ENCODE measurements at regions not wholly inside any gene's neighbourhood (a gene's known extent, or its start where the extent isn't known, plus 50 kb on each side); places are given as distances from the start of the nearest gene placed in this dataset.

- no peaks in the 10 kb centered on the region for H3K9me3 ChIP-seq (ENCODE audit: control insufficient read depth in 2 of 2, low read length in 2 of 2)
- no peaks in the 10 kb centered on the region for H3K36me3 ChIP-seq (ENCODE audit: control insufficient read depth in 2 of 2, insufficient read depth in 2 of 2, low read length in 2 of 2)
- H3K9ac ChIP-seq (ENCODE audit: low read depth in 1 of 2, low read length in 2 of 2) = no peak overlapping the region
- no peak overlapping the region for H3K4me3 ChIP-seq (ENCODE audit: low read length in 2 of 2)
- no peak overlapping the region for H3K27ac ChIP-seq (ENCODE audit: low read depth in 2 of 2, low read length in 2 of 2)
- no peaks in the 10 kb centered on the region for H3K4me1 ChIP-seq (ENCODE audit: control insufficient read depth in 2 of 2, insufficient read depth in 2 of 2, low read length in 2 of 2)
- no peaks in the 10 kb centered on the region for H3K27me3 ChIP-seq (ENCODE audit: control insufficient read depth in 2 of 2, insufficient read depth in 2 of 2, low read length in 2 of 2)
These were observed 692.8 kb upstream of the LRRN3 start for GRCh38 chr7:110397927-110398660.

GRCh38 chr7:110399421-110399820 is 691.5 kb upstream of the LRRN3 start:
- H3K9me3 ChIP-seq (ENCODE audit: control insufficient read depth in 2 of 2, low read length in 2 of 2) = no peaks in the 10 kb centered on the region
- no peak overlapping the region for H3K4me3 ChIP-seq (ENCODE audit: low read length in 2 of 2)
- no peaks in the 10 kb centered on the region for H3K36me3 ChIP-seq (ENCODE audit: control insufficient read depth in 2 of 2, insufficient read depth in 2 of 2, low read length in 2 of 2)
- H3K9ac ChIP-seq (ENCODE audit: low read depth in 1 of 2, low read length in 2 of 2) = no peak overlapping the region
- H3K27ac ChIP-seq (ENCODE audit: low read depth in 2 of 2, low read length in 2 of 2) = no peak overlapping the region
- no peaks in the 10 kb centered on the region for H3K4me1 ChIP-seq (ENCODE audit: control insufficient read depth in 2 of 2, insufficient read depth in 2 of 2, low read length in 2 of 2)
- no peaks in the 10 kb centered on the region for H3K27me3 ChIP-seq (ENCODE audit: control insufficient read depth in 2 of 2, insufficient read depth in 2 of 2, low read length in 2 of 2)

- no peaks in the 10 kb centered on the region for H3K27me3 ChIP-seq (ENCODE audit: control insufficient read depth in 2 of 2, insufficient read depth in 2 of 2, low read length in 2 of 2)
- no peaks in the 10 kb centered on the region for H3K36me3 ChIP-seq (ENCODE audit: control insufficient read depth in 2 of 2, insufficient read depth in 2 of 2, low read length in 2 of 2)
- H3K27ac ChIP-seq (ENCODE audit: low read depth in 2 of 2, low read length in 2 of 2) = no peak overlapping the region
- no peak overlapping the region for H3K4me3 ChIP-seq (ENCODE audit: low read length in 2 of 2)
- H3K9me3 ChIP-seq (ENCODE audit: control insufficient read depth in 2 of 2, low read length in 2 of 2) = no peaks in the 10 kb centered on the region
- no peaks in the 10 kb centered on the region for H3K4me1 ChIP-seq (ENCODE audit: control insufficient read depth in 2 of 2, insufficient read depth in 2 of 2, low read length in 2 of 2)
- no peak overlapping the region for H3K9ac ChIP-seq (ENCODE audit: low read depth in 1 of 2, low read length in 2 of 2)
These were observed 690.5 kb upstream of the LRRN3 start for GRCh38 chr7:110400411-110400810.

- Histone ChIP-seq H3K27me3 (ENCODE audit: control insufficient read depth in 2 of 2, insufficient read depth in 2 of 2, low read length in 2 of 2) (no peaks in the 10 kb centered on the region), H3K36me3 (ENCODE audit: control insufficient read depth in 2 of 2, insufficient read depth in 2 of 2, low read length in 2 of 2) (no peaks in the 10 kb centered on the region), H3K9me3 (ENCODE audit: control insufficient read depth in 2 of 2, low read length in 2 of 2) (no peaks in the 10 kb centered on the region), H3K27ac (ENCODE audit: low read depth in 2 of 2, low read length in 2 of 2) (no peak overlapping the region), H3K9ac (ENCODE audit: low read depth in 1 of 2, low read length in 2 of 2) (no peak overlapping the region), H3K4me3 (ENCODE audit: low read length in 2 of 2) (no peak overlapping the region), H3K4me1 (ENCODE audit: control insufficient read depth in 2 of 2, insufficient read depth in 2 of 2, low read length in 2 of 2) (no peaks in the 10 kb centered on the region)
These were observed 683.7 kb upstream of the LRRN3 start for GRCh38 chr7:110407242-110407641.

GRCh38 chr7:110407706-110408105 is 683.2 kb upstream of the LRRN3 start:
- H3K9ac ChIP-seq (ENCODE audit: low read depth in 1 of 2, low read length in 2 of 2) = no peak overlapping the region

GRCh38 chr7:110412614-110413013 is 678.3 kb upstream of the LRRN3 start:
- Histone ChIP-seq H3K9me3 (ENCODE audit: control insufficient read depth in 2 of 2, low read length in 2 of 2) (no peaks in the 10 kb centered on the region), H3K4me3 (ENCODE audit: low read length in 2 of 2) (no peak overlapping the region), H3K4me1 (ENCODE audit: control insufficient read depth in 2 of 2, insufficient read depth in 2 of 2, low read length in 2 of 2) (no peaks in the 10 kb centered on the region), H3K27me3 (ENCODE audit: control insufficient read depth in 2 of 2, insufficient read depth in 2 of 2, low read length in 2 of 2) (no peaks in the 10 kb centered on the region), H3K9ac (ENCODE audit: low read depth in 1 of 2, low read length in 2 of 2) (no peak overlapping the region), H3K36me3 (ENCODE audit: control insufficient read depth in 2 of 2, insufficient read depth in 2 of 2, low read length in 2 of 2) (no peaks in the 10 kb centered on the region), H3K27ac (ENCODE audit: low read depth in 2 of 2, low read length in 2 of 2) (no peak overlapping the region)

More at GRCh38 chr7:110407706-110408105, 683.2 kb upstream of the LRRN3 start:
- Histone ChIP-seq H3K4me3 (ENCODE audit: low read length in 2 of 2) (no peak overlapping the region), H3K27ac (ENCODE audit: low read depth in 2 of 2, low read length in 2 of 2) (no peak overlapping the region), H3K27me3 (ENCODE audit: control insufficient read depth in 2 of 2, insufficient read depth in 2 of 2, low read length in 2 of 2) (no peaks in the 10 kb centered on the region), H3K36me3 (ENCODE audit: control insufficient read depth in 2 of 2, insufficient read depth in 2 of 2, low read length in 2 of 2) (no peaks in the 10 kb centered on the region), H3K9me3 (ENCODE audit: control insufficient read depth in 2 of 2, low read length in 2 of 2) (no peaks in the 10 kb centered on the region), H3K4me1 (ENCODE audit: control insufficient read depth in 2 of 2, insufficient read depth in 2 of 2, low read length in 2 of 2) (no peaks in the 10 kb centered on the region)

GRCh38 chr7:110413038-110413437 is 677.9 kb upstream of the LRRN3 start:
- H3K27me3 ChIP-seq (ENCODE audit: control insufficient read depth in 2 of 2, insufficient read depth in 2 of 2, low read length in 2 of 2) = no peaks in the 10 kb centered on the region
- H3K9me3 ChIP-seq (ENCODE audit: control insufficient read depth in 2 of 2, low read length in 2 of 2) = no peaks in the 10 kb centered on the region
- no peak overlapping the region for H3K4me3 ChIP-seq (ENCODE audit: low read length in 2 of 2)
- no peaks in the 10 kb centered on the region for H3K36me3 ChIP-seq (ENCODE audit: control insufficient read depth in 2 of 2, insufficient read depth in 2 of 2, low read length in 2 of 2)
- no peak overlapping the region for H3K9ac ChIP-seq (ENCODE audit: low read depth in 1 of 2, low read length in 2 of 2)
- no peak overlapping the region for H3K27ac ChIP-seq (ENCODE audit: low read depth in 2 of 2, low read length in 2 of 2)
- H3K4me1 ChIP-seq (ENCODE audit: control insufficient read depth in 2 of 2, insufficient read depth in 2 of 2, low read length in 2 of 2) = no peaks in the 10 kb centered on the region

GRCh38 chr7:110417611-110418010 is 673.3 kb upstream of the LRRN3 start:
- no peak overlapping the region for H3K9ac ChIP-seq (ENCODE audit: low read depth in 1 of 2, low read length in 2 of 2)
- no peak overlapping the region for H3K4me3 ChIP-seq (ENCODE audit: low read length in 2 of 2)
- no peaks in the 10 kb centered on the region for H3K9me3 ChIP-seq (ENCODE audit: control insufficient read depth in 2 of 2, low read length in 2 of 2)
- no peaks in the 10 kb centered on the region for H3K36me3 ChIP-seq (ENCODE audit: control insufficient read depth in 2 of 2, insufficient read depth in 2 of 2, low read length in 2 of 2)
- no peak overlapping the region for H3K27ac ChIP-seq (ENCODE audit: low read depth in 2 of 2, low read length in 2 of 2)
- H3K27me3 ChIP-seq (ENCODE audit: control insufficient read depth in 2 of 2, insufficient read depth in 2 of 2, low read length in 2 of 2) = no peaks in the 10 kb centered on the region
- no peaks in the 10 kb centered on the region for H3K4me1 ChIP-seq (ENCODE audit: control insufficient read depth in 2 of 2, insufficient read depth in 2 of 2, low read length in 2 of 2)

- Histone ChIP-seq H3K36me3 (ENCODE audit: control insufficient read depth in 2 of 2, insufficient read depth in 2 of 2, low read length in 2 of 2) (no peaks in the 10 kb centered on the region), H3K9ac (ENCODE audit: low read depth in 1 of 2, low read length in 2 of 2) (no peak overlapping the region), H3K4me3 (ENCODE audit: low read length in 2 of 2) (no peak overlapping the region), H3K27me3 (ENCODE audit: control insufficient read depth in 2 of 2, insufficient read depth in 2 of 2, low read length in 2 of 2) (no peaks in the 10 kb centered on the region), H3K9me3 (ENCODE audit: control insufficient read depth in 2 of 2, low read length in 2 of 2) (no peaks in the 10 kb centered on the region), H3K4me1 (ENCODE audit: control insufficient read depth in 2 of 2, insufficient read depth in 2 of 2, low read length in 2 of 2) (no peaks in the 10 kb centered on the region), H3K27ac (ENCODE audit: low read depth in 2 of 2, low read length in 2 of 2) (no peak overlapping the region)
These were observed 672.2 kb upstream of the LRRN3 start for GRCh38 chr7:110418659-110419280.

- Histone ChIP-seq H3K4me1 (ENCODE audit: control insufficient read depth in 2 of 2, insufficient read depth in 2 of 2, low read length in 2 of 2) (no peaks in the 10 kb centered on the region), H3K27me3 (ENCODE audit: control insufficient read depth in 2 of 2, insufficient read depth in 2 of 2, low read length in 2 of 2) (no peaks in the 10 kb centered on the region), H3K27ac (ENCODE audit: low read depth in 2 of 2, low read length in 2 of 2) (no peak overlapping the region), H3K4me3 (ENCODE audit: low read length in 2 of 2) (no peak overlapping the region), H3K36me3 (ENCODE audit: control insufficient read depth in 2 of 2, insufficient read depth in 2 of 2, low read length in 2 of 2) (no peaks in the 10 kb centered on the region), H3K9me3 (ENCODE audit: control insufficient read depth in 2 of 2, low read length in 2 of 2) (no peaks in the 10 kb centered on the region), H3K9ac (ENCODE audit: low read depth in 1 of 2, low read length in 2 of 2) (no peak overlapping the region)
These were observed 670.1 kb upstream of the LRRN3 start for GRCh38 chr7:110420788-110421187.

Data from mucosa of rectum (tissue), 2 donors.